Umbilical cord (tissue), 1 donor: ENCODE measurements at regions not wholly inside any gene's neighbourhood (a gene's known extent, or its start where the extent isn't known, plus 50 kb on each side); places are given as distances from the start of the nearest gene placed in this dataset.
"Not testable (repeated sequence)": the region's sequence is repeated elsewhere in the genome, so short reads cannot be mapped to it uniquely, and the experiment has no call there.

Experiments used
- DNase-seq: peaks from one replicate; pipeline ENCODE4 v3.0.0-alpha.2; 2015; ENCODE audit warnings: low spot score

- no peak for DNase-seq
Measured at GRCh38 chr5:37966291-37966690, 126.5 kb upstream of the GDNF start.

- no peak for DNase-seq
Measured at GRCh38 chr5:37962389-37962788, 122.5 kb upstream of the GDNF start.

GRCh38 chr5:37957218-37957617 is 117.4 kb upstream of the GDNF start:
- no peak for DNase-seq

- no peak for DNase-seq
Measured at GRCh38 chr5:37955748-37956147, 115.9 kb upstream of the GDNF start.

GRCh38 chr5:37954561-37954960 is 114.7 kb upstream of the GDNF start:
- DNase-seq = no peak

- no peak for DNase-seq
Measured at GRCh38 chr5:37951946-37952721, 112.3 kb upstream of the GDNF start.

- DNase-seq = no peak
Measured at GRCh38 chr5:37950436-37950835, 110.6 kb upstream of the GDNF start.

GRCh38 chr5:37945446-37945845 is 105.6 kb upstream of the GDNF start:
- DNase-seq = no peak

GRCh38 chr5:37943136-37943535 is 103.3 kb upstream of the GDNF start:
- DNase-seq = not testable (repeated sequence)

- no peak for DNase-seq
Measured at GRCh38 chr5:37940931-37941623, 101.2 kb upstream of the GDNF start.

- DNase-seq = no peak
Measured at GRCh38 chr5:37938861-37939260, 99.0 kb upstream of the GDNF start.

GRCh38 chr5:37938076-37938852 is 98.4 kb upstream of the GDNF start:
- DNase-seq = no peak

- no peak for DNase-seq
Measured at GRCh38 chr5:37936091-37936490, 96.2 kb upstream of the GDNF start.

- peak; percentile 35 for DNase-seq
Measured at GRCh38 chr5:37933576-37933975, 93.7 kb upstream of the GDNF start.

- DNase-seq = no peak
Measured at GRCh38 chr5:37932450-37932849, 92.6 kb upstream of the GDNF start.

GRCh38 chr5:37931541-37931940 is 91.7 kb upstream of the GDNF start:
- DNase-seq = no peak

- DNase-seq = no peak
Measured at GRCh38 chr5:37930350-37930749, 90.5 kb upstream of the GDNF start.

GRCh38 chr5:37929791-37930190 is 90.0 kb upstream of the GDNF start:
- no peak for DNase-seq

- DNase-seq = not testable (repeated sequence)
Measured at GRCh38 chr5:37927753-37928152, 87.9 kb upstream of the GDNF start.

- no peak for DNase-seq
Measured at GRCh38 chr5:37926732-37927131, 86.9 kb upstream of the GDNF start.

- no peak for DNase-seq
Measured at GRCh38 chr5:37921452-37921851, 81.6 kb upstream of the GDNF start.

GRCh38 chr5:37918424-37918823 is 78.6 kb upstream of the GDNF start:
- DNase-seq = peak; percentile 93

GRCh38 chr5:37916525-37916924 is 76.7 kb upstream of the GDNF start:
- no peak for DNase-seq
